ENCODE measurements at regions not wholly inside any gene's neighbourhood (a gene's known extent, or its start where the extent isn't known, plus 50 kb on each side); places are given as distances from the start of the nearest gene placed in this dataset.
"Not testable (repeated sequence)": the region's sequence is repeated elsewhere in the genome, so short reads cannot be mapped to it uniquely, and the experiment has no call there.

- DNase-seq (ENCODE audit: low read depth): no peak
These were observed 85.0 kb upstream of the AK4 start for GRCh38 chr1:65063025-65063424.

- DNase-seq (ENCODE audit: low read depth): no peak
These were observed 83.0 kb upstream of the AK4 start for GRCh38 chr1:65064981-65065380.

- DNase-seq (ENCODE audit: low read depth): no peak
These were observed 82.2 kb upstream of the AK4 start for GRCh38 chr1:65065524-65066418.

GRCh38 chr1:65066419-65066765 is 81.6 kb upstream of the AK4 start:
- DNase-seq (ENCODE audit: low read depth): no peak

- DNase-seq (ENCODE audit: low read depth): peak; percentile 74
These were observed 81.1 kb upstream of the AK4 start for GRCh38 chr1:65066766-65067490.

GRCh38 chr1:65067491-65068201 is 80.4 kb upstream of the AK4 start:
- DNase-seq (ENCODE audit: low read depth): peak; percentile 26

- no peak for DNase-seq (ENCODE audit: low read depth)
These were observed 79.6 kb upstream of the AK4 start for GRCh38 chr1:65068202-65069010.

- DNase-seq (ENCODE audit: low read depth): peak; percentile 20
These were observed 78.9 kb upstream of the AK4 start for GRCh38 chr1:65069011-65069565.

- no peak for DNase-seq (ENCODE audit: low read depth)
These were observed 75.2 kb upstream of the AK4 start for GRCh38 chr1:65072845-65073244.

- DNase-seq (ENCODE audit: low read depth): peak; percentile 33
These were observed 72.7 kb upstream of the AK4 start for GRCh38 chr1:65075123-65075976.

GRCh38 chr1:65077369-65077768 is 70.6 kb upstream of the AK4 start:
- DNase-seq (ENCODE audit: low read depth): no peak

GRCh38 chr1:65079941-65080340 is 68.1 kb upstream of the AK4 start:
- no peak for DNase-seq (ENCODE audit: low read depth)

GRCh38 chr1:65082346-65083040 is 65.5 kb upstream of the AK4 start:
- DNase-seq (ENCODE audit: low read depth): no peak

GRCh38 chr1:65083263-65083896 is 64.6 kb upstream of the AK4 start:
- no peak for DNase-seq (ENCODE audit: low read depth)

GRCh38 chr1:65084066-65084465 is 63.9 kb upstream of the AK4 start:
- DNase-seq (ENCODE audit: low read depth): no peak

- DNase-seq (ENCODE audit: low read depth): not testable (repeated sequence)
These were observed 60.5 kb upstream of the AK4 start for GRCh38 chr1:65087519-65087918.

- no peak for DNase-seq (ENCODE audit: low read depth)
These were observed 57.6 kb upstream of the AK4 start for GRCh38 chr1:65090406-65090805.

- DNase-seq (ENCODE audit: low read depth): no peak
These were observed 55.3 kb upstream of the AK4 start for GRCh38 chr1:65092691-65093090.

- DNase-seq (ENCODE audit: low read depth): no peak
These were observed 50.9 kb upstream of the AK4 start for GRCh38 chr1:65097076-65097475.
